IMR-90 (cell line): ENCODE measurements at regions not wholly inside any gene's neighbourhood (a gene's known extent, or its start where the extent isn't known, plus 50 kb on each side); places are given as distances from the start of the nearest gene placed in this dataset.

Experiments used
- CEBPB ChIP-seq: IDR thresholded peaks from 2 replicates; pipeline ENCODE4 v1.6.1; 2012; ENCODE audit warnings: low read depth, low read length, improper control_type of control experiment
- MAFK ChIP-seq: IDR thresholded peaks from 2 replicates; pipeline ENCODE4 v1.6.1; 2012; ENCODE audit warnings: low read depth, low read length, improper control_type of control experiment
- MAZ ChIP-seq: IDR thresholded peaks from 2 replicates; pipeline ENCODE4 v1.6.1; 2012; ENCODE audit warnings: low read depth, mild to moderate bottlenecking, low read length, improper control_type of control experiment, moderate library complexity, borderline replicate concordance
- POLR2A ChIP-seq: IDR thresholded peaks from 2 replicates; pipeline ENCODE4 v1.6.1; 2012; ENCODE audit warnings: mild to moderate bottlenecking, low read depth, low read length
- RAD21 ChIP-seq: IDR thresholded peaks from 2 replicates; pipeline ENCODE4 v1.6.1; 2012; ENCODE audit warnings: low read length, improper control_type of control experiment
- RCOR1 ChIP-seq: IDR thresholded peaks from 2 replicates; pipeline ENCODE4 v1.6.1; 2012; ENCODE audit warnings: mild to moderate bottlenecking, low read length, improper control_type of control experiment; ENCODE audit not compliant: insufficient replicate concordance
- USF2 ChIP-seq: fragments of 150-350 bp; IDR thresholded peaks from 2 replicates; pipeline ENCODE4 v1.6.1; 2017; ENCODE audit warnings: mild to moderate bottlenecking, antibody characterized with exemption, low read length, low read depth
- TF ChIP-seq, protein P1 (sequence below): conservative IDR thresholded peaks from 2 replicates; pipeline ENCODE4 v1.5.1; 2012; ENCODE audit warnings: mild to moderate bottlenecking, low read depth, low read length, improper control_type of control experiment

- TF ChIP-seq, protein P1, sequence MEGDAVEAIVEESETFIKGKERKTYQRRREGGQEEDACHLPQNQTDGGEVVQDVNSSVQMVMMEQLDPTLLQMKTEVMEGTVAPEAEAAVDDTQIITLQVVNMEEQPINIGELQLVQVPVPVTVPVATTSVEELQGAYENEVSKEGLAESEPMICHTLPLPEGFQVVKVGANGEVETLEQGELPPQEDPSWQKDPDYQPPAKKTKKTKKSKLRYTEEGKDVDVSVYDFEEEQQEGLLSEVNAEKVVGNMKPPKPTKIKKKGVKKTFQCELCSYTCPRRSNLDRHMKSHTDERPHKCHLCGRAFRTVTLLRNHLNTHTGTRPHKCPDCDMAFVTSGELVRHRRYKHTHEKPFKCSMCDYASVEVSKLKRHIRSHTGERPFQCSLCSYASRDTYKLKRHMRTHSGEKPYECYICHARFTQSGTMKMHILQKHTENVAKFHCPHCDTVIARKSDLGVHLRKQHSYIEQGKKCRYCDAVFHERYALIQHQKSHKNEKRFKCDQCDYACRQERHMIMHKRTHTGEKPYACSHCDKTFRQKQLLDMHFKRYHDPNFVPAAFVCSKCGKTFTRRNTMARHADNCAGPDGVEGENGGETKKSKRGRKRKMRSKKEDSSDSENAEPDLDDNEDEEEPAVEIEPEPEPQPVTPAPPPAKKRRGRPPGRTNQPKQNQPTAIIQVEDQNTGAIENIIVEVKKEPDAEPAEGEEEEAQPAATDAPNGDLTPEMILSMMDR: no peak
- TF ChIP-seq MAZ (no peak), MAFK (no peak), POLR2A (no peak), RCOR1 (no peak), RAD21 (no peak), CEBPB (no peak), USF2 (no peak)
Observed at GRCh38 chr13:30134578-30134977, 172.8 kb downstream of the KATNAL1 start.
